H9 (cell line): ENCODE measurements at regions not wholly inside any gene's neighbourhood (a gene's known extent, or its start where the extent isn't known, plus 50 kb on each side); places are given as distances from the start of the nearest gene placed in this dataset.

ENCODE experiments used
- DNase-seq: peaks from one replicate; pipeline ENCODE4 v3.0.0-alpha.2; 2017
- H2AFZ ChIP-seq: one replicate; pipeline ENCODE4 v1.6.1; 2013; ENCODE audit warnings: mild to moderate bottlenecking, low read length, control low read depth, moderate library complexity
- H2AK5ac ChIP-seq: 2 replicates; pipeline ENCODE4 v1.6.1; 2013; ENCODE audit warnings: low read length, control low read depth, mixed read lengths; ENCODE audit not compliant: insufficient read length
- H2BK120ac ChIP-seq: one replicate; pipeline ENCODE4 v1.6.1; 2013; ENCODE audit warnings: low read depth, mild to moderate bottlenecking, low read length, control low read depth, inconsistent platforms; ENCODE audit not compliant: poor library complexity, severe bottlenecking
- H2BK12ac ChIP-seq: 2 replicates; pipeline ENCODE4 v1.6.1; 2013; ENCODE audit warnings: low read length, control low read depth, mixed read lengths, low read depth; ENCODE audit not compliant: insufficient read length
- H2BK15ac ChIP-seq: 2 replicates; pipeline ENCODE4 v1.6.1; 2013; ENCODE audit warnings: low read depth, low read length, control low read depth
- H2BK20ac ChIP-seq: one replicate; pipeline ENCODE4 v1.6.1; 2013; ENCODE audit warnings: low read depth, mild to moderate bottlenecking, low read length, control low read depth, inconsistent platforms; ENCODE audit not compliant: poor library complexity, severe bottlenecking
- H2BK5ac ChIP-seq: 2 replicates; pipeline ENCODE4 v1.6.1; 2013; ENCODE audit warnings: low read length, control low read depth, mixed read lengths; ENCODE audit not compliant: insufficient read length
- H3K14ac ChIP-seq: 2 replicates; pipeline ENCODE4 v1.6.1; 2013; ENCODE audit warnings: low read length, control low read depth; ENCODE audit not compliant: insufficient read depth
- H3K18ac ChIP-seq: 2 replicates; pipeline ENCODE4 v1.6.1; 2013; ENCODE audit warnings: low read depth, mild to moderate bottlenecking, mixed read lengths, low read length, control low read depth; ENCODE audit not compliant: insufficient read length
- H3K23ac ChIP-seq: 2 replicates; pipeline ENCODE4 v1.6.1; 2013; ENCODE audit warnings: low read length, control low read depth, mixed read lengths, low read depth; ENCODE audit not compliant: insufficient read length
- H3K23me2 ChIP-seq: 2 replicates; pipeline ENCODE4 v1.6.1; 2013; ENCODE audit warnings: low read depth, mild to moderate bottlenecking, mixed read lengths, low read length, control low read depth; ENCODE audit not compliant: insufficient read length, poor library complexity, severe bottlenecking
- H3K27ac ChIP-seq: 2 replicates; pipeline ENCODE4 v1.5.1; 2013; ENCODE audit warnings: low read length, control low read depth, mixed read lengths, low read depth; ENCODE audit not compliant: insufficient read length
- H3K27me3 ChIP-seq: 2 replicates; pipeline ENCODE4 v1.6.1; 2013; ENCODE audit warnings: low read length, control low read depth, inconsistent platforms; ENCODE audit not compliant: insufficient read depth
- H3K4ac ChIP-seq: 2 replicates; pipeline ENCODE4 v1.6.1; 2013; ENCODE audit warnings: low read depth, mild to moderate bottlenecking, control low read depth, inconsistent platforms, low read length, moderate library complexity
- H3K4me1 ChIP-seq: 2 replicates; pipeline ENCODE4 v1.6.1; 2013; ENCODE audit warnings: low read length, control low read depth, inconsistent platforms; ENCODE audit not compliant: insufficient read depth
- H3K4me2 ChIP-seq: 2 replicates; pipeline ENCODE4 v1.6.1; 2013; ENCODE audit warnings: low read length, control low read depth, mixed read lengths; ENCODE audit not compliant: insufficient read length, insufficient read depth
- H3K56ac ChIP-seq: 2 replicates; pipeline ENCODE4 v1.6.1; 2013; ENCODE audit warnings: low read depth, mild to moderate bottlenecking, mixed read lengths, low read length, control low read depth; ENCODE audit not compliant: insufficient read length
- H3K79me1 ChIP-seq: 2 replicates; pipeline ENCODE4 v1.6.1; 2013; ENCODE audit warnings: low read depth, mild to moderate bottlenecking, moderate library complexity, low read length, control low read depth, inconsistent platforms; ENCODE audit not compliant: insufficient read depth, poor library complexity, severe bottlenecking
- H3K79me2 ChIP-seq: 2 replicates; pipeline ENCODE4 v1.6.1; 2013; ENCODE audit warnings: low read length, control low read depth, inconsistent platforms; ENCODE audit not compliant: insufficient read depth
- H3K9ac ChIP-seq: 2 replicates; pipeline ENCODE4 v1.6.1; 2013; ENCODE audit warnings: low read length, control low read depth, mixed read lengths; ENCODE audit not compliant: insufficient read length; ENCODE audit errors: extremely low read depth
- H3K9me3 ChIP-seq: one replicate; pipeline ENCODE4 v1.6.1; 2013; ENCODE audit warnings: low read depth, low read length, inconsistent platforms; ENCODE audit not compliant: control insufficient read depth
- H3T11ph ChIP-seq: one replicate; pipeline ENCODE4 v1.6.1; 2013; ENCODE audit warnings: mild to moderate bottlenecking, low read length, control low read depth, inconsistent platforms
- H4K20me1 ChIP-seq: one replicate; pipeline ENCODE4 v1.6.1; 2013; ENCODE audit not compliant: control insufficient read depth, insufficient read length, insufficient read depth
- H4K5ac ChIP-seq: 2 replicates; pipeline ENCODE4 v1.6.1; 2013; ENCODE audit warnings: low read depth, mild to moderate bottlenecking, mixed read lengths, low read length, control low read depth; ENCODE audit not compliant: insufficient read length
- H4K8ac ChIP-seq: replicated peaks from 2 replicates; pipeline ENCODE4 v1.6.1; 2013; ENCODE audit warnings: low read length, control low read depth, mixed read lengths, low read depth; ENCODE audit not compliant: insufficient read length
- H4K91ac ChIP-seq: 2 replicates; pipeline ENCODE4 v1.6.1; 2013; ENCODE audit warnings: low read depth, mild to moderate bottlenecking, moderate library complexity, mixed read lengths, low read length, control low read depth; ENCODE audit not compliant: insufficient read length
- H3K27ac Mint-ChIP-seq, 3 experiments: 2 replicates in 2 of 3; 3 replicates in 1 of 3; pipeline ENCODE4 v1.8.0; 2020 to 2021; ENCODE audit warnings: mixed read lengths in 3 of 3, mild to moderate bottlenecking in 1 of 3, moderate library complexity in 1 of 3
- H3K27me3 Mint-ChIP-seq: 2 replicates; pipeline ENCODE4 v1.8.0; 2021; ENCODE audit warnings: low read depth, mild to moderate bottlenecking, moderate library complexity, mixed read lengths
- H3K36me3 Mint-ChIP-seq, 3 experiments: 2 replicates in 2 of 3; 3 replicates in 1 of 3; pipeline ENCODE4 v1.8.0; 2020 to 2021; ENCODE audit warnings: low read depth in 3 of 3, mixed read lengths in 3 of 3; ENCODE audit not compliant: insufficient read depth in 1 of 3
- H3K4me1 Mint-ChIP-seq, 2 experiments: 2 replicates each; pipeline ENCODE4 v1.8.0; 2020; ENCODE audit warnings: mixed read lengths in 2 of 2
- H3K4me3 Mint-ChIP-seq, 2 experiments: 2 replicates in 1 of 2; 3 replicates in 1 of 2; pipeline ENCODE4 v1.8.0; 2020 to 2021; ENCODE audit warnings: mild to moderate bottlenecking in 2 of 2, mixed read lengths in 2 of 2, moderate library complexity in 1 of 2
- H3K9me3 Mint-ChIP-seq, 2 experiments: 2 replicates in 1 of 2; 3 replicates in 1 of 2; pipeline ENCODE4 v1.8.0; 2020; ENCODE audit warnings: mild to moderate bottlenecking in 2 of 2, mixed read lengths in 2 of 2, moderate library complexity in 1 of 2
- WGBS: extraction: QIAGEN DNeasy Blood & Tissue Kit; methylation state at CpG from one replicate; pipeline ENCODE4 v1.1.7; 2013; ENCODE audit warnings: missing lambda C conversion rate, low lambda C conversion rate, mixed read lengths; ENCODE audit not compliant: insufficient read length; ENCODE audit errors: extremely low coverage; 5-methylcytosine and 5-hydroxymethylcytosine counted together
- TF ChIP-seq, protein P1 (sequence below): fragments of 200-600 bp; sonication (generic); conservative IDR thresholded peaks from 3 replicates; pipeline ENCODE4 v1.8.0; 2021; ENCODE audit warnings: antibody characterized with exemption, mild to moderate bottlenecking

GRCh38 chr1:80929868-80930508 is 870.7 kb upstream of the ADGRL2 start:
- no peak overlapping the region for H2BK120ac ChIP-seq
- H3K18ac ChIP-seq = no peak overlapping the region
- H4K5ac ChIP-seq = no peak overlapping the region
- no peak for DNase-seq
- H3K4me1 ChIP-seq = no peaks in the 10 kb centered on the region
- no peaks in the 10 kb centered on the region for H3K23me2 ChIP-seq
- no peak overlapping the region for H2BK12ac ChIP-seq
- TF ChIP-seq, protein P1, sequence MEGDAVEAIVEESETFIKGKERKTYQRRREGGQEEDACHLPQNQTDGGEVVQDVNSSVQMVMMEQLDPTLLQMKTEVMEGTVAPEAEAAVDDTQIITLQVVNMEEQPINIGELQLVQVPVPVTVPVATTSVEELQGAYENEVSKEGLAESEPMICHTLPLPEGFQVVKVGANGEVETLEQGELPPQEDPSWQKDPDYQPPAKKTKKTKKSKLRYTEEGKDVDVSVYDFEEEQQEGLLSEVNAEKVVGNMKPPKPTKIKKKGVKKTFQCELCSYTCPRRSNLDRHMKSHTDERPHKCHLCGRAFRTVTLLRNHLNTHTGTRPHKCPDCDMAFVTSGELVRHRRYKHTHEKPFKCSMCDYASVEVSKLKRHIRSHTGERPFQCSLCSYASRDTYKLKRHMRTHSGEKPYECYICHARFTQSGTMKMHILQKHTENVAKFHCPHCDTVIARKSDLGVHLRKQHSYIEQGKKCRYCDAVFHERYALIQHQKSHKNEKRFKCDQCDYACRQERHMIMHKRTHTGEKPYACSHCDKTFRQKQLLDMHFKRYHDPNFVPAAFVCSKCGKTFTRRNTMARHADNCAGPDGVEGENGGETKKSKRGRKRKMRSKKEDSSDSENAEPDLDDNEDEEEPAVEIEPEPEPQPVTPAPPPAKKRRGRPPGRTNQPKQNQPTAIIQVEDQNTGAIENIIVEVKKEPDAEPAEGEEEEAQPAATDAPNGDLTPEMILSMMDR = no peak
- H2AK5ac ChIP-seq = no peak overlapping the region
- H3K23ac ChIP-seq = no peak overlapping the region
- H2BK15ac ChIP-seq = no peak overlapping the region
- no peak overlapping the region for H3T11ph ChIP-seq
- H3K27ac ChIP-seq = no peak overlapping the region
- no peak overlapping the region for H2BK20ac ChIP-seq
- H3K9ac ChIP-seq = no peak overlapping the region
- no peaks in the 10 kb centered on the region for H3K79me2 ChIP-seq
- no peaks in the 10 kb centered on the region for H3K27me3 ChIP-seq
- no peak overlapping the region for H4K91ac ChIP-seq
- H3K14ac ChIP-seq = no peak overlapping the region
- H3K4ac ChIP-seq = no peak overlapping the region
- Mint-ChIP-seq H3K4me3 (no peak overlapping the region), H3K27me3 (no peaks in the 10 kb centered on the region), H3K27ac (no peak overlapping the region), H3K4me1 (no peaks in the 10 kb centered on the region), H3K36me3 (peaks cover 0 to 16% (median 5%) of the 10 kb centered on the region in 3 experiments; a peak in 3 of 7 replicates), H3K9me3 (peaks cover 12 to 17% of the 10 kb centered on the region in 2 experiments)
- H2BK5ac ChIP-seq = no peak overlapping the region
- H3K56ac ChIP-seq = no peak overlapping the region
- H2AFZ ChIP-seq = no peak overlapping the region
- WGBS = no CpG with 5 or more reads among the region's 3 CpGs
- no peak overlapping the region for H3K4me2 ChIP-seq
- H4K20me1 ChIP-seq = no peaks in the 10 kb centered on the region
- no peak overlapping the region for H4K8ac ChIP-seq
- H3K9me3 ChIP-seq = no peaks in the 10 kb centered on the region
- H3K79me1 ChIP-seq = no peaks in the 10 kb centered on the region
